Epithelial cell of proximal tubule (primary cell): ENCODE measurements at regions not wholly inside any gene's neighbourhood (a gene's known extent, or its start where the extent isn't known, plus 50 kb on each side); places are given as distances from the start of the nearest gene placed in this dataset.

ENCODE experiments used
- DNase-seq: peaks from one replicate; pipeline ENCODE4 v3.0.0-alpha.2; 2011; ENCODE audit warnings: low read depth
- H3K4me3 ChIP-seq: 2 replicates; pipeline ENCODE4 v1.5.1; 2011; ENCODE audit warnings: low read depth, mild to moderate bottlenecking, low read length
- TF ChIP-seq, protein P1 (sequence below): conservative IDR thresholded peaks from 2 replicates; pipeline ENCODE4 v1.5.1; 2012; ENCODE audit warnings: low read depth, mild to moderate bottlenecking, low read length

DNA sequence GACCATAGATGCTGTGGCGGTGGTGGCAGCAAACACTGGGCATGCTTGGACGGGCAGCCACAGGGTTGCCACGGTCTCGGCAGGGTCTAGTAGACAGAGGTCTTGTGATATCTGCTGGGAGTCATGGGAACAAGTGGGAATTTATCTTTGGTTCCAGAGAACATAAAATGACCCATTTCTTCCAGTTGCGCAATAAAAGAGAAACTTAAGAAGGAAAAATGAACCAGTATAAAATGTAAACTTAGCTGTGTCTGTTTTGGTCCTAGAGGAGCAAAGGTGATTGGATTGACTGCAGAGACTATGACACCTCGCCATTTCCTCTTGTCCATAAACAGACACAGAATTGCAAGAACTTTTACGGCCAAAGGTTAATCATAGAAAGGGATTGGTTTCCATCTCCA lies 132.6 kb upstream of the RBBP8 start:
- TF ChIP-seq, protein P1, sequence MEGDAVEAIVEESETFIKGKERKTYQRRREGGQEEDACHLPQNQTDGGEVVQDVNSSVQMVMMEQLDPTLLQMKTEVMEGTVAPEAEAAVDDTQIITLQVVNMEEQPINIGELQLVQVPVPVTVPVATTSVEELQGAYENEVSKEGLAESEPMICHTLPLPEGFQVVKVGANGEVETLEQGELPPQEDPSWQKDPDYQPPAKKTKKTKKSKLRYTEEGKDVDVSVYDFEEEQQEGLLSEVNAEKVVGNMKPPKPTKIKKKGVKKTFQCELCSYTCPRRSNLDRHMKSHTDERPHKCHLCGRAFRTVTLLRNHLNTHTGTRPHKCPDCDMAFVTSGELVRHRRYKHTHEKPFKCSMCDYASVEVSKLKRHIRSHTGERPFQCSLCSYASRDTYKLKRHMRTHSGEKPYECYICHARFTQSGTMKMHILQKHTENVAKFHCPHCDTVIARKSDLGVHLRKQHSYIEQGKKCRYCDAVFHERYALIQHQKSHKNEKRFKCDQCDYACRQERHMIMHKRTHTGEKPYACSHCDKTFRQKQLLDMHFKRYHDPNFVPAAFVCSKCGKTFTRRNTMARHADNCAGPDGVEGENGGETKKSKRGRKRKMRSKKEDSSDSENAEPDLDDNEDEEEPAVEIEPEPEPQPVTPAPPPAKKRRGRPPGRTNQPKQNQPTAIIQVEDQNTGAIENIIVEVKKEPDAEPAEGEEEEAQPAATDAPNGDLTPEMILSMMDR, result no peak
- no peak for DNase-seq
- H3K4me3 ChIP-seq, result no peak overlapping the region

DNA sequence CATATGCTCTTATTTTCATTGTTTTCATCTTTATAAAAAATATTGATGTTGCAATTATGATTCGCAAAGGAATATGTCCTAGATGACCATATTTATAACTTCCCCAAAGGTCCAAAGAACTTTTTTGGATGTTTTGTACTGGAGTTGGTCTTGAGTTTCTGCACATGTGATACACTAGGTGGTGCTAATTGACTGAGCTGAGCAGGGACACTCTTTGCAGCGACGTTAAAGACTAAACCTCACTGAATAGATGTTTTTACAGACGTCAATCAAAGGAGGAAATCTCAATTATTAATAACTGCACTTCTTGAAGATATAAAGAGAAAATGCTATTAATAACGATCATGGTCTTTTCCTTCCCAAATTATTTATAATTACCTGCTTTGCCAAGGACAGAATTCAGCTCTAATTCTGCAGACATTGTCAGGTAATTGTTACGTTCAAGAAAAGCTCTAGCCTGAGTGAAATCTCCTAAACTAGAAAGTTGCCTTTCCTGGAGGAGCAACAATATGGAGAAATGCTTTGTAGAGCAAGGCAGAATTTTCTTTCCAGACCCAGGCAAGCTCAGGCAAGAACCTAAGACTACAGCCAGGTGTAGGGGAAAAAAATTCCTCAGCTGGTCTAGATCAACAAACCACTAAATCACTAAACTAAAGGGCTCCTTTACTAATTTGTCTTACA lies 119.3 kb upstream of the RBBP8 start:
- no peak overlapping the region for H3K4me3 ChIP-seq
- no peak for DNase-seq
- TF ChIP-seq, protein P1, result peak; percentile 83

DNA sequence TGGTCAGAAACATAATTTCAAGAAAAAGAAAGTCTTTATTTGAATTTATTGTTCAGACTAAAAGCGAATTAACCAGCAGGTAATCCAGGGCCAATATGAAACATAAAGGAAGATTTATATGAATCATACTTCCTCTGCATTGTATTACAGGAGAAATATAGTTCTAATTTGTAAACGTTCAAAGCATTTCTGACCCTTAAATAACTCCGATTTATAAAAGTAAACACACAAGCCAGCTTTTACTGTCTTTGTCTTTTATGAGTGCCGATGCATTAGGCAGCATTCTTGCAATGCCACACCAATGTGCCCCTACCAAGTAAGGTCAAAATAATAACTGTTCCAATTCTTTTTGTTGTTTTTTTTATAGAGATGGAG lies 118.8 kb upstream of the RBBP8 start:
- no peak overlapping the region for H3K4me3 ChIP-seq
- TF ChIP-seq, protein P1, result no peak
- DNase-seq, result no peak

DNA sequence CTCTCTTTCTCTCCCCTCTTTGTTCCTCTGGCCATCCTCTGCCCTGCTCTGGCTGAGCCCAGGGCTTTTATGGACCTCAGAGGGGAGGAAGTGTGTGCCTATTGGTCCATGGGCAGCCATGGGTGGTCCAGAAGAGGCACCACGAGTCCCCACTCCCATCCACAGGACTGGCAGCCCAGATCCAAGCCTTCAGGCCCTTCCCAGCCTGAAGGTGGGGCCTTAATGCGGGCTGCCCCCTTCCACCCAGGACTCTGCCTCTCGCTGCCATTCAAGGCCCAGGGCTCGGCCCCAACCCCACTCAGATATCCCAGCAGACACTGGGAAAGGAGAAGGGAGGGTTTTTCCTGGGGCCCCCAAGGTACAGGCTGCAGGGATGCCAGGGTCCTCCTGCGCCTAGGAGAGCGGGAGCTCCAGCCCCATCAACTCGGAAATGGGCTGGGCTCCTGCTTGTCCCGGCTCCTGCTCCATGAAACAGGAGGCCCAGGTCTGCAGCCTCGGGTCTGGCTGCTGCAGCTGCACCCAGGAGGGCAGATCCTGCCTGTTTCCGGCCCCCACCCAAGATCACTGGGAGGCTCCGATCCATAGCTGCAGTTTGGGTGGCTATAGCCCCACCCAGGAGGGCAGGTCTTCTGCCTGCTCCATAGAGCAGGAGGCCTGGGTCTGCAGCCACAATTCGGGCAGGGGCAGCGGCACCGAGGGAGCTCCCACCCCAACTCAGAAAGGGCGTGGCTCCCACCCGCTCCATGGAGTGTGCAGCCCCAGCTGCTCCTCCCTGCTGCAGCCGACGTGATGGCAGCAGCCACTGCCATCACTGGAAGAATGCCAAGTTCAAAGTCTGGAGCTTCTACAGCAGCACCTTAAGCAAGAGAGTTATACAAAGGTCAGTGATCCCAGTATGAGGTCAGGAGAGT lies 116.6 kb upstream of the RBBP8 start:
- TF ChIP-seq, protein P1, result no peak
- DNase-seq, result no peak
- no peak overlapping the region for H3K4me3 ChIP-seq

DNA sequence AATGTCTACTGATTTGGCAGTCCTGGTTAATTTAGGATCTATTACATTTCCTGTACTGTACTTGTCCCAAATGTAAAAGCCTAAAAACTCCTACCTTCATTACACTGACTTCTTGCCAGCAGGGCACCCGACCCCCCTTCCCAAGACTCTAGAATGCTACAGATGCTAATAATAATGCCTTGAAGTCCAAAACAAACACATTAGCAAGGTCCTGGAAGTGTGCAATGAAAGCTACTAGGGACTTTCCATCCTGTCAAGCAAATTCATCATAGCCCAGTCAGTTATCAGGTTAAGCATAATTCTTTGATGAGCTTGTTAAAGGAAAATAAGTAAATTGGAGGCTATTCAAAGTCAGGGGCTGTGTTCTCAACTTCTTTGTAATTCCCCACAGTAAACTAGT lies 115.3 kb upstream of the RBBP8 start:
- no peak for DNase-seq
- no peak overlapping the region for H3K4me3 ChIP-seq
- TF ChIP-seq, protein P1, result no peak

DNA sequence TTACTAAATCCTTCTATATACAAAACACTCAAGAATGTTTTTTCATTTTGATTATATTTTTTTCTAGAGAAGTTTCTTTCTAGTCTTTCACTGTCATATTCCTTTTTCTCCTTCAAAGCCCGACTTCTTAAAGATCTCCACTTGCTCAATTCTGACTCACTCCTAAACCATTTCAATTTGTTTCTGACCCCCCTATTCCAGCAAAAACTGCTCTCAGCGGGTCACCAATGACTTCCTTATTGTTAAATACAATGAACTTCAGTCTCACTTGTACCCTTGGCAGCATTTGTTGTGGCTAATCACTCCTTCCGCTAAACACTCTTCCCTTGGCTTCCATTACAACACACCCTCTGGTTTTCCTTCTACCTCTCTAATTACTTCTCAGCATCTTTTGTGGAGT lies 111.1 kb upstream of the RBBP8 start:
- peak; percentile 68 for DNase-seq
- H3K4me3 ChIP-seq, result no peak overlapping the region
- TF ChIP-seq, protein P1, result no peak
